NCI-H2196 (cell line): ENCODE measurements at regions not wholly inside any gene's neighbourhood (a gene's known extent, or its start where the extent isn't known, plus 50 kb on each side); places are given as distances from the start of the nearest gene placed in this dataset.

Experiments
- DNase-seq: peaks from one replicate; lab custom pipeline; 2025; ENCODE audit not compliant: unreplicated experiment; lab: John Stamatoyannopoulos, UW

DNA sequence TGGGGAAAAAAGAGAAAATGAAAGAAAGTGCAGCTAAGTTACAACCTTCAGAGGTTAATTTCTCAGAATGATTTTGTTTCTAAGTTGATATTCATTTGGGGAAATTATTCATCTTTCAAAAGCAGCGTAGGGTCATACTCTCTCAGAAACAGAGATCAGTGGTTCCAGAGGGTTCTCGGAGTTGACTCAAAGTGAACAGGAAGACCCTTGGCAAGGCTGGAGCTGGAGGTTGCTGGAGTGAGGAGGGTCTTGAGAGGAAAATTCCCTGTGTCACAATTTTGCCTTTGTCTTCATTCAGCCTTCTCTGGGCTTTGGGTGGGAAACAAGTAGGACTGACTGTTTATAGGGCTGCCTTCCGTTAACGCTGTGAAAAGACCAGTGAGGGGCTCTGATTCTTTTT, 168.2 kb downstream of the ICOS start:
- no peak for DNase-seq

DNA sequence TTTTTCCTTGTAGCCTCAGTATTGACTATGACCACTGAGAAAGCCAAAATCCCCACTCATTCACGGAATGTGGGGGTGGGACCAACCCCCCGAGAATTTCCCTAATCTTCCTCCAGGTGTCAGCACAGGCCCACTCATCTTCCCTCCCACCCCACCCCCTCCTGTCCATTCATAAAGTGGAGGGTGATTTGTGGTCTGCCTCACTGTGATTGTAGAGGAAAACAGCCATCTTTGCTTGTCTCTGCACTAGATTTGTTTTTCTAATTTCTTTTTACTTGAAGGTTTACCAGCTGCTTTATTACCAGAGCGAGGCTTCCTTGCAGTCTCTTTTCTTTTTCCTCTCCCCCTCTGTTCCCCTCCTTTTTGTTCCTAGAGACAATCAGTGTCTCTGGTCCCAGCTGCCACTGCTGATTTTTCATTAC, 171.8 kb downstream of the ICOS start:
- no peak for DNase-seq

DNA sequence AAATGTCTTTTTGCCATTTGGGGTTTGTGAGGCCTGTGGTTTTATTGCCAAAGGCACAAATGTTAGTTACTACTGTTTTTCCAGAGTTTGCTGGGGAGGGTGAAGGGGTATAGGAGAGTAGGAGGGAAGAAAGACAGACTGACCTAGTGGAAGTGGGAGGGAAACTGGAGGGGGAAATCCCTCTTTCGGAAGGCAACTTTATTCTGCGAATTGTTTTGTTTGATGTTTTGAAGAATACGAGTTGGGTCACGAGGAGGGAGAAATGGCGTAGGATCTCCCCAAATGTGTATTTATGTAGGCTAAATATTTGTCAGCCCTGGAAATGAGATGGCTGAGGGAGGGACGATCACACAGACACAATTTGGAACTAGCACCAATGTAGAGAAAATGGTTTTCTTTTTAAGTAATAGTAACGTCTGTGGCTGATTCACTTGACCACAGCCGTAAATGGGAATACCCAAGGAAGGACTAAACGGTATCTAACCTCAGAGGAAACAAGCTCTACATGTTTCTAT, 172.3 kb downstream of the ICOS start:
- no peak for DNase-seq

DNA sequence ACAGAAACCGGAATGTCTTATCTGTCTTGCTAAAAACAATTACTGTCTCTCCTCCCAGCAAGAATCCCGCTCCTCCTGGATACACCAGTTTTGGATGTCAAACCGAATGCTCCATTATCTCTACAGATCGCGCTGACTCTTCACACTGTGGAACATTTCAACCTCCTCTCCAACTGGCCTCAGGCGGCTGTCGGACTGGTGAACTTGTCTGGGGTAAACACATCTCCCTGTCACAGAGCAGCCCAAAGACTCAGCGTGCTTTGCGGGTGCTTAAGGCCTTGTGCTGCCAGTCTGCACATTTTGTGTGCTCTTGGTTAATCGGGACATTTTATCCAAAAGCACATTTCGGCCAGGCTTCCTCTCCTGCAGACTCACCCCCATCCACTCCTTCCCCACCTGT, 173.1 kb downstream of the ICOS start:
- no peak for DNase-seq

DNA sequence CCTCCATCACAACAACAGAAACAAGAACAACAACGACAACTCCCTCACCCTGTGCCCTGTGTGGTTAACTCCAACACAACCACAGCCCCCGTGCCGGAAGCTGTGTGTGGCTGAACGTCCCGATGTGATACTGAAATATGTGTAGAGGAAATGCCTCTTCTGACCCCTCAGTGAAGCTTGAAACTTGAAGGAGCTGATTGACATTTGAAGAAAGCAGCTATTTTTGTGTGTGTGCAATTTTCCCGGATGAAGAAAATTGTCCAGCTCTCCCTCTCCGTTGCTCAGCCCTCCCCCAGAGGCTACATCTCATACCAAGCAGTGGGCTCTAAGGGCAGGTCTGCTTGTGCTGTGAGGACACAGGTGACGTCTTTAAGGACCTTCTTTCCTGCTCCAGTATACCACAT, 173.8 kb downstream of the ICOS start:
- DNase-seq = no peak

DNA sequence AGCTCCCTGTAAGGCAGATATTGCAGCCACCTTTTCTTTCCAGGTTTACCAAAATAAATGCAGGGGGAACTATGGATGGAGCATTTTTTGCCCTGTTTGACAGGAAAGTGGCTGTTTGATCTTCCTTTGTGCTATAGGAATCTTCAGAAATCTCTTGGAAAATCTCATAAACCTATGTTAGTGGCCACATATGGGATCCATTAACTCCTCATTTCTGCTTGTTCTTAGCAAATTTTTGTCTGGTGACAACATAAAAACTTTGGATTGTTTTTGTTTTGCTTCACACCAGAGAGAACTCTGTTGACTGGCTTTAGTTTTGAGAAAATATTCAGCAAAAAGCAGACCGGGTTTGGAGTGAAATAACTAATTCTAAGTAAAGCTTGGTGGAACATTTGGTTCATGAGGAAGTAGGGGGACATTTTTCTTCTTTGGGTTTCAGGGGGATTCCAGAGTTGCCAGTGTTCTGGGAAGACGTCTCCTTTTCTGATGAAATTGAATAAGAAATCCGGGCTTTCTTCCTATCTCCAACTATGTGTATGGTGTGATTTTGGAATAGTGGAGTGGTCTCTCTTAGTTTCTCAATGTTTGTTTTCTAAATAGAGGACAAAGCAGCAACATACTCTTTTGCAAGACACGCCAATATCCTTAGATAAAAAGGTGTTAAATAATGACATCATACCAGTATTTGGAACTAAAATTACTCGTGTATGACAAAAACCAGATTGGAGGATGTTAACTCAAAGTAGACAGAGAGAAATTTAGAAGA, 174.4 kb downstream of the ICOS start:
- no peak for DNase-seq

DNA sequence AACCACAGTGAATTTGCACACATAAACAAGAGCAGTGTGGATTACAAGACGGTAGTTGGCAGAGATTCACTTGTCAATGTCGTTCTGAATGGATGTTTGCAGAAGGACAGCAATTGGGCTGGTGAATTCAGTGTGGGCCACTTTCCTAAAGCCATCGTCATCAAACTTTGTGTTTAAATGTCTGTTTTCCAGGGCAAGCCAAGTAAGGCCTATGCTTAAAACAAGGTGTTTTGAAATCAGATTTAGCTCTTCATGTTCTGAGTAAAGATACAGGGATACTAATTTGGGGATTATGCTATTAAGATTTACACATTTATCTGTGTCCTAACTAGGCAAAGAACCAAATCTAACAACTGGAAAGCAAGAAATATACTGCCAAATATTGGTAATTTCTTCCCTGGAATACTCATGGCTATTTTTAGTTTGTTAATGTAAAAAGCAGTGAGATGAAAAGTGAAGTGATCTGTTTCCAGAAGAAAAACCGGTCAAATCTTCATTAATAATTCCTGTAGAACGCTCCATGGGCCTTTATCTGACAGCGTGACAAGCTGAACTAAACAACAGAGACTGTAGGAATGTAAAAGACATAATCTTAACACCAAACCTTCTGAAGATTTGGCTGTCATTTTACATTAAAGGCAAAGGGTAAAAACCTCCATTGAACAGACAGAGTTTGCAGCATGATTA, 175.7 kb downstream of the ICOS start:
- no peak for DNase-seq

DNA sequence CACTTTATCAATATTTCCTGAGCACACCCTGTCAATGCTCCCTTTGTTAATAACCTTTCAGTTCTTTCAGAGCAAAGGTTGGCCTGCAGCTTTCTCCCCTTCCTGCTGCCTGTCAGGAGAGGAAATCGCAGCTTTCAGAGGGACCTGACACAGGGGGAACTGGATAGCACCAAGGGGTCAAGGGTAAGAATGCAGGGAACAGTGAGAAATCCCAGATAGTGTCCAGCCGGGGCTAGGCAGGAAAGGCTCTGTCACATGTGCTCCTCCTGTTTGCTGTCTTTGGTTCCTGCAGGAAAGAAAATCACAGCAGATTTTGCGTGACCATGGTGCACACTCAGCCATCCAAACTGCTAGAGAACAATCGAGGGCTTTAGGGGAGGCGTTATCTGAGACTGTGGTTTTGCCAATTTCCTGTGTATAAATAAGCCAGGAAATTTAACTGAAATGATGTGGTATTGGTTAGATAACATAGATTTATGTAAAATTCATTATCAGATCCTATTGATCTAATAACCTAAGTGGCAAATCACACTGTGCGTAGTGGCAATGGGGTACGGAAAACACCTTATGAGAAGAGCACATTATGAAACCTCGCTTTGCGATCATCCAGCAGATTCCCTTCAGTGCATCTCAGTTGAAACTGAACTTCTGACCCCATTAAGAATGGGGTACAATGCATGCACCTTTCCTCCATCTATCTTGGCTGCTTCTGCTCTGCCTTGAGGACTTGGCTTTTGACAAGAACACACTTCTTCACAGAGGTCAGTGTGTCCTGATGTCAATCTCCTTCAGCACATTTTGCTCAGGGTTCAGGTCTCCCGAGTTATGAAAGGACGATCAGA, 178.0 kb downstream of the ICOS start:
- DNase-seq = no peak

DNA sequence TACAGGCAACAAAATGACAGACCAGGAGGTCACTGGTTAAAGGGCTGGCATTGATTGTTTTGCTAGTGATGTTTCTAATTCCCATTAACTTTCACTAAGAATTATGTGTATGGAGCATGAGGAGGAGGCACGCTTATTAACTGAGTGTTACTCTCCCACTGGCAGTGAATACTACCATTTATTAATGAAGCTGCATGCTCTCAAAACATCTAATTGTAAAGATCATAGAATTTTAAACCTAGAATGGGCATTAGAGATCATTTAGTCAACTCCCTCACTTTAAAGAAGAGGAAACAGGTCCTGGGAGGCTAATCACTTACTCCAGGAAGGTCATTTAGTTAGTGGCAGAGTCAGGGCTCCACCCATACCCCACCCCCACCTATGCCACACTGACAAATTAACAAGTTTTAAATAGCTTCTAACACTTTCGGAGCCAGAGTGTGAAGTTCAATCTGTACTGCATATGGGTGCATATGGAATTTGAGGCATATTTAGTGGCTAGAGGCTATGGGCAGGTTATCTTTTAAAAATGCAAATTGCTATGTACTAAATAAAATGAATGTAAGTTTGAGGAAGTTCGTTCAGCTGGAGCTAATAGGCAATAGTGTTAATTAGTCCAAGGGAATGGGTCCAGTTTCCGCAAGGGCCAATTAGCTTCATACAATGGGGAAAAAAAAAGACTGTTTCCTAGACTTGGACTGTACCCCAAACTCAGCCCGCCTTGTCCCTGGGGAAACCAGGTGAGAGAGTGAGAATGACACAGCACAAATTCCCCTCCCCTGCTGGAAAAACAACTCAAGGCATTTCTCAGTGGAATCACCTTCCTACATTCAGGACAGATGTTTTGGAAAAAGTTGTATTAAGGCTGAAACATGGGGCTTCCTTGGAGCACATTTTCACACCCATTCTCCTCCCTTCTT, 178.8 kb downstream of the ICOS start:
- no peak for DNase-seq

DNA sequence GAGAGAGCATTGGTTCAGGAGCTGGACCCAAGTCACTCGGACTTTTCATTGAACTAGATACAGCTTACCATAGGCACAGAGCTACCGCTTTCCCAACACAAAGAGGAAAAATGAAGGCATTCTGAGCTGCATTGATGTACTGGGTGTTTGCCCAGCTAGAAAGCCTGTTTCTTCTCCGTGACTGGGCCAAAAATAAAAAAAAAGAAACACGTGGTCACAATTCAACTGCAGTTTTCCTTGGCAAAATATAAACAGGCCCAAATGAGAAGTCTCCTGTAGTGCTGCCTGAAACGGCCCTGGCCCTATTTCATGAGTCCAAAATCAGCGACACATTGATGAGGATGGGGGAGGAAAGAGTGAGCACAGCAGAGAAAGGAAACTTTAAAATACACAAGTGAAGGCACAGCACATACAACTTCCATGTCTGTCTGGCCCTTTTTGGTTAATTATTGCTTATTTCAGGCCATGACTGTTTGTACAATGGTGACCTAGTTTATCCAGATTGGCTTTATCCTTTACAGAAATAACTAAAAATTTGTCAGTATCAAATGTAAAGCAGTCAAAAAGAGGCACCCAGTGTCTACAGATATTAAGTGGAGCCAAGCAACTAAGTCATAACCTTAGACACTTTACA, 179.7 kb downstream of the ICOS start:
- no peak for DNase-seq

DNA sequence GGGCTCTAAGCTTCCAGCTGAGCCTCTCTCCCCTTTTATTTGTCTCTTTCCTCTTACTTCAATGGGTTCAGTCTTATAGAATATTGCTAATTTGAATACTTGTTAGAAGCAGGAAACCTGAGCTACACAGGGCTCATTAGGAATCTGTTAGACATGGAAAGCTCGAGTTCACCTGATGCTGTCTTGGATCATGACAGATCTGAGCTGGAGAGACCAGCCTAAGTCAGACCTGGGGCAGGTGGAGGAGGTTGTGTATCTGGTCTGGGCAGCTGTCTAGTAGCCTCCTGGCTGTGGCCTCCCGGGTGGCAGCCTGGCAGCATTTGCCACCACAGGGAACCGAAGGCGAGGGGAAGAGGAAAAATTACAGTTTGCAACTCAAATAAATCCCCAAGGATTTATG, 185.9 kb downstream of the ICOS start:
- no peak for DNase-seq

DNA sequence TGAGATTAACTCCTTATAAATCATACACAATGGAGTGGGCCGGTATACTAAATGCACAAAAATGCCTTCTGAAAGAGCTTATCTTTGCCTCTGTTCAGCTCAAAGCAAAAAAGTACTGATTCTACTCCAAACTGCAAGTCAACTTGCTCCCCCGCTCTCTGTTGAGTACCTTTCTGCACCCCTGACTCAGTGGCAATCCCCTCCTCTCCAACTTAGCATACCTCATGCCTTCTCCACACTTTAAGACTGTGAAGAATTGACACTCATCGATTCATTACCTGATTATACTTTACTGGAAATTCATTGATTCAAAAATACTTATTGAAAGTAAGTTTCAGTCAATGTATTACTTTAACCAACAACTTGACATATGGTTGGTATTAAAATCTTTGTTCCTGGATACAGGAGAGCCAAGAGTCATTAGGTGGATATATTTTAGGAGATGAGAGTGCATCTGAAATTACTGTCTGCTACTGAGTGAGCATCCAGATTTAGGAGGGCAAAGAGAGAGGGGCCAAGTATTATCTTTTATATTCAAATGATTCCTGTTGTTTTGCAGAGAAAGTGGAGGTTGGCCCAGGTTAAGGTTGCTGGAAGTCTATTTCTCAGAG, 187.7 kb downstream of the ICOS start:
- no peak for DNase-seq

DNA sequence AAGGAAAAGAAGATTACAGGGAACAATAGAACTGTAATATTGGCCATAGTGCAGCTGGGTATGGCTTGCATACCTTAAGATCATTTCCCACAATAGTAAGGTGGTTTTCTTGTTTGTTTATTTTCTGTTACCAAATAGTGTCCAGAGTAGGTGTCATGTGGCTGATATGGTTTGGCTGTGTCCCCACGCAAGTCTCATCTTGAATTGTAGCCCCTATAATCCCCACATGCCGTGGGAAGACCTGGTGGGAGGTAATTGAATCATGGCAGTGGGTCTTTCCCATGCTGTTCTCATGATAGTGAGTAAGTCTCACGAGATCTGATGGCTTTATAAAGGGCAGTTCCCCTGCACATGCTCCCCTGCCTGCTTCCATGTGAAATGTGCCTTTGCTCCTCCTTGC, 190.1 kb downstream of the ICOS start:
- no peak for DNase-seq

DNA sequence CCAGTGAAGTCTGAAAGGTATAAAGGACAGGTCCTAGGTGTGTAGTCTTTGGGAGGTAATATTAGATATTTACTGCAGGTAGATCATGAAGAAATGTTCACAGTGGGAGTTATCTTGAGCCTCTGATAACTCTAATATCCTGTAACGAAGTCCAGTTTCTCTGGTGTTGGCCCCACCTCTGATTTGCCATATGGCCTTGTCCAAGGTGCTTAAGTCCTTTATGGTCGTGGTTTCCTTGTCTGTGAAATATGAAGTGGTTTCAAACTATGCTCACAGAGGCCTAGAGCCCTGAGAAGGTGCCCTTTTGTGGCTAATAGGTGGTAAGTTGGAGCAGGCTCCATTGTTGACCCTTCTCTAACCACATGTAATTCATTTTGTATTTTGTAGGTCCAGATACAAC, 190.7 kb downstream of the ICOS start:
- no peak for DNase-seq

DNA sequence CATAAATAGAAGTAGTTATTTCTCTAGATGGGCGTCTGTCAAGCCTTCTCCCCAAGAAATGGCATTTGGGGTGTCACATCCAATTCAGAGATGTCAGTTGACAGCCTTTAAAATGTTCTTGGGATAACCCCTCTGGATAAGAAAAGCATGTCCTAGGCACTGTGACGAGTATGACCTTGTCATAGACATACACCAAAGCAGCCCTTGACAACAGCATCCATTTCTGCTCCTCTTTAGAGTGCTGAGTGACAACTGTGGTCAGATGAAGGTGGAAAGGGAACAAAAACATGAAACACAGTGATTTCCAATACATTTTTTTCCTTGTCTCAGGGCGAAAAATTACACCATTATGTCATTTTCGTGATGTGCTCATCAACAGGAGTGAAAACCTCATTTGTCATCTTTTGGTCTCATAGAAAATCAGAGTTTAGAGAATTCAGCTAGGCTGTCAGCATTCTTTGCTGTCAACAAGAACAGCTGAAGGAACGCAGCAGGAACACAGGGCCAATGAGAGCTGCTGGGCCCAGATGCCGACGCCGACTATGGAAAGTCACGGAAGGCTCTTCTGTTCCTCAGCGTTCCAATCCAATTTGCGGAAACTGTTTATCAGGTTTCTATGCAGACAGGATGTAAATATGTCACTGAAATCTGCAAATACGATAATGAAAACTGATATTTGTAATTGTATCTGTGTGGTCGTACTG, 193.2 kb downstream of the ICOS start:
- DNase-seq = no peak

DNA sequence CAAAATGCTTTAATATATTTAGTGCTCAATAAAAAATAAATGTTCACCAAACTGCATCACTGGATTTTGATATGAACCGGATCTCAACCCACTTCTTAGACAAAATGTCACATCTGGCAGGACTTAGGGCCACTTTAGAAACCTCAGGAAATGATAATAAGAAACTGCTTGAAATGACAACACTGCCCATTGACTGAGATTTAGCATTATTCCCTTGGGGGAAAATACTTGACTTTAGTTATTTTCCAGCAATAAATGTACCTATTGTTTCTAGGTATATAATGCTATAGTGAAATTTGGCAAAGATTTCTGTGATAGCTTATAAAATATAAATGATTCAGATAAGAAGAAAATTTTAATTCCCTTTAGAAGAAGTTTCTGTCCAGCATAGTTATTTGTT, 195.1 kb downstream of the ICOS start:
- DNase-seq = no peak

DNA sequence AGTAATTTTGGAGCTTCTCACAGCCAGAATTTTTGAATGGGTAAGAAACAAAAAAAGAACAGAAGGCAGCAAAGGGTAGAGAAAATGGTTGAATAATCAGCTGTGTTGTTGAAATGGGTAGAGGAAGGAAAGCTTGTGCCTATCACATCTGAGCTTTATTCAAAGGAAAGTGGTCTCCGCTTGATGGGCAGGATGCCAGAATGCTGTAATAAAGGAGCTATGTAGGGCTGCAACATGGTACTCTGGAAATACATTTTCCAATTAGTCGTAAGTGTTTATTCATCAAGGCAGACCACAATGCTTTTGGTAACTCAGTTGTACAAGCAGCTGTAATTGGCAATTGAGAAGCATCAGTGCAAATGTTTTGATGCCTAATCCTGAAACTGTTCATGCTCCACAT, 196.9 kb downstream of the ICOS start:
- DNase-seq = no peak

DNA sequence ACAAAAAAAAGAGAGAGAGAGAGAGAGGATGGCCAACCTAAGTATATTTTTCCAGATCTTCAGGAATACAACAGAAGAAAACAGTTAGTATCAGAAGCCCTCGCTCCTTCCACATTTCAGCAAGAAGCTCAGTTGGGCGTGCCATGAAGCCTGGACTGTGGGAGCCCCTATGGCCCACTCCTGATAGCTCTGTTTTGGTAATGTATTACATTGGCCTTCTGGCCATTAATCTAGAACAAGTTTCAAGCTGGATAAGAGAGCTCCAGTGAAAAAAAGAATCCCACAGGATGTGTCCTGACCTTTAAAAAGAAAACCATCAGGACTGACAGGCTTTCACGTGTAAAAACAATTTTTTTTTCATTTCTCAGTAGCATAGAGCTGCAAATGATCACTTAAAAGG, 197.9 kb downstream of the ICOS start:
- no peak for DNase-seq

DNA sequence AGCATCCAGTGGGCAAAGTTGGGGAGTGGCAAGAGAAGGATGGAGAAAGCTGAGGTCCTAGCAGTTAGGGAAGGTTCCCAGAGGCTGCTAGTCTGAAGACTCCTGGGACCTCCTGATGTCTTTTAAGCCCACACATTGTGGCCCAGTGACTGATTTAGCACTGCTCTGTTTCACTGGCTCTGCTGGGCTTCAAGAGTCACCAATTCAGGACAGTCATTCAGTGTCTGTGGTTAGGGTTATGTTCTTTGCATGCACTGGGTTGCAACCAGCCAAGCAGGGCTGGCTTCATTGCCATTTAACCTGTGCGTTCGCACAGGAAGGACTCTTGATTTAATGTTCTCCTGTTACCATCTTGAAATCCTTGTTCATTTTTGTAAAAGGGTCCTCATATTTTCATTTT, 199.2 kb downstream of the ICOS start:
- DNase-seq = no peak
